ENCODE measurements at regions not wholly inside any gene's neighbourhood (a gene's known extent, or its start where the extent isn't known, plus 50 kb on each side); places are given as distances from the start of the nearest gene placed in this dataset.

- no peak overlapping the region for H3K27ac ChIP-seq
Observed at GRCh38 chr4:104365618-104366017, 129.1 kb downstream of the CXXC4 start.

GRCh38 chr4:104353481-104353880 is 141.2 kb downstream of the CXXC4 start:
- TF ChIP-seq ZFX (IDR thresholded peaks at IDR 0.05; ENCODE audit: borderline replicate concordance): no peak
- no peak for TF ChIP-seq CTCF (IDR thresholded peaks at IDR 0.05)
- H3K27ac ChIP-seq: no peak overlapping the region

More at GRCh38 chr4:104365618-104366017, 129.1 kb downstream of the CXXC4 start:
- TF ChIP-seq ZFX (IDR thresholded peaks at IDR 0.05; ENCODE audit: borderline replicate concordance): no peak
- no peak for TF ChIP-seq CTCF (IDR thresholded peaks at IDR 0.05)

DNA sequence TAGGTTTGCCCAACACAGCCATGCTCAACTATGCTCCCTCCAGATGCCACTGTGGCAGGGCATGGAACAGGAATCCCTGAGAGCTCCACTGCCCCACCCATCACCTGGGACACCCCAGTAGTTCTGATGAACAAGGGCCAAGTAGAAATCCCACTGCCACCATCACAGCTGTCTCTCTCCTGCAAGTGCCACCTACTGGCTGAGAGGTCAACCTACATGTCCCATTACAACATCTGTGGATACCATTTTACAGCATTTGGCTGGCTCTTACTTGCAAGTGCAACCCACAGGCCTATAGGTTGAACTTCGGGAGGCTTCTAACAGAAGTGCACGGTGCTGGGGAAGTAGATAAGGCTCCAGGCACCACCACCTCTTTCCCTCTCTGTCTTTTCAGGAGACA is 142.5 kb downstream of the CXXC4 start:
- peak; percentile 71 for TF ChIP-seq CTCF (IDR thresholded peaks at IDR 0.05)
- no peak for TF ChIP-seq ZFX (IDR thresholded peaks at IDR 0.05; ENCODE audit: borderline replicate concordance)
- H3K27ac ChIP-seq: no peak overlapping the region

DNA sequence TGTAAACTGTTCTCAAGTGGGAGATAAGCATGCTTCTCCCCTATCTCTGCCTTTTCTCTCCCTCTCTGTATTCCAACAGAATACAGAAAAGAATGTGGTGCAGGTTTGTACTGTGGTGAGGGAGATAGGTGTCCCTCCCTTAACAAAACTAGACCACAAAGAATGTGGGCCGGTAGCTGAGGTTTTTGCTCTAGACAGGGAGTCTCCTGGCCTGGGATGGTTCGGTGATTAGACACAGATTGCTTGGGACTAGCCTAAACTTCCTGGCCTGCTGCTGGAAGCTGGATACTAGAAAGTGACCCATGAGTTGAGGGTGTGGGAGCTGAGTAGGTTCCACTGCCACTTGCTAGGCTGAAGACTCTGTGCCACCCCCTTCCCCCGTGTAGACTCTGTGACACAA is 143.0 kb downstream of the CXXC4 start:
- TF ChIP-seq ZFX (IDR thresholded peaks at IDR 0.05; ENCODE audit: borderline replicate concordance) (no peak), CTCF (IDR thresholded peaks at IDR 0.05) (no peak)
- H3K27ac ChIP-seq: no peak overlapping the region

DNA sequence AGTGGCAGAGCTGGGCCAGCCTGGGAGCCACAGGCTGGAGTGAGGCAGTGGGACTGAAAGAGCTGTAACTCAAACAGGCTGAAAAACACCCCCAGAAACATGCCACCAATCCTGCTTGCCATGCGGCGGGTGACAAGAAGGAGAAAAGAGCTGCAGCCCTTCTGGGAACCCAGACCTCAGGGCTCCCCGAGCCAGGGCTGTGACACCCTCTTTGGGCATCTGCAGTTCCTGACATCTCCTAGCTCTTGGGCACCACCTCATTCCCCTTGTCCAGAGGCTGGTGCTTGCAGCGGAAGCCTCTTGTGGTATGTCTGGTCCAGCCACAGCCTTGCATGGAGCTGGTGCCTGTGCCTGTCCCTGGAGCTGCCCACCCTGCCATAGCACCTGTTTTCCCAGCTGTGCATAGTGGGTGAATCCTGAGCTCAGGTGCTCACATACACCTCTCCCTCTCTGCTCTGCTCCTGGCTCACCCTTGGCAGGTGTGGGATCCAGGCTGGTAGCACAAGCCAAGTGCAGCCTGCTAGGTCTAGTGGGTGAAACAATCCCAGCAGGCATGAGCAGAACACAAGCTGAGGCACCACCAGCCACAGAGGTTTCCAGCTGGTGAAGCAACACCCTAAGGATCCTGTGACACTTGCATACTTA is 149.0 kb downstream of the CXXC4 start:
- H3K27ac ChIP-seq: no peak overlapping the region
- TF ChIP-seq ZFX (IDR thresholded peaks at IDR 0.05; ENCODE audit: borderline replicate concordance): no peak
- TF ChIP-seq CTCF (IDR thresholded peaks at IDR 0.05): no peak

- TF ChIP-seq ZFX (IDR thresholded peaks at IDR 0.05; ENCODE audit: borderline replicate concordance) (no peak), CTCF (IDR thresholded peaks at IDR 0.05) (no peak)
- H3K27ac ChIP-seq: no peak overlapping the region
Observed at GRCh38 chr4:104344342-104344980, 150.2 kb downstream of the CXXC4 start.

DNA sequence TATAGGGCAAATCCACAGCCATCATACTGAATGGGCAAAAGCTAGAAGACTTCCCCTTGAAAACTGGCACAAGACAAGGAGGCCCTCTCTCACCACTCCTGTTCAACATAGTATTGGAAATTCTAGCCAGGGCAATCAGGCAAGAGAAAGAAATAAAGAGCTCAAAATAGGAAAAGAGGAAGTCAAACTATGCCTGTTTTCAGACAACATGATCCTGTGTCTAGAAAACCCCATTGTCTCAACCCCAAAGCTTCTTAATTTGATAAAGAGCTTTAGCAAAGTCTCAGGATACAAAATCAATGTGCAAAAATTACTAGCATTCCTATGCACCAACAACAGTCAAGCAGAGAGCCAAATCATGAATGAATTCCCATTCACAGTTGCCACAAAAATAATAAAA is 160.3 kb downstream of the CXXC4 start:
- no peak for TF ChIP-seq ZFX (IDR thresholded peaks at IDR 0.05; ENCODE audit: borderline replicate concordance)
- TF ChIP-seq CTCF (IDR thresholded peaks at IDR 0.05): no peak
- H3K27ac ChIP-seq: no peak overlapping the region
